Middle frontal gyrus (tissue), 1 donor: ENCODE measurements at regions not wholly inside any gene's neighbourhood (a gene's known extent, or its start where the extent isn't known, plus 50 kb on each side); places are given as distances from the start of the nearest gene placed in this dataset.
"Not testable (repeated sequence)": the region's sequence is repeated elsewhere in the genome, so short reads cannot be mapped to it uniquely, and the experiment has no call there.

Experiments used
- DNase-seq: peaks from one replicate; pipeline ENCODE4 v3.0.0-alpha.2; 2015; ENCODE audit warnings: low spot score; ENCODE audit errors: extremely low spot score

DNA sequence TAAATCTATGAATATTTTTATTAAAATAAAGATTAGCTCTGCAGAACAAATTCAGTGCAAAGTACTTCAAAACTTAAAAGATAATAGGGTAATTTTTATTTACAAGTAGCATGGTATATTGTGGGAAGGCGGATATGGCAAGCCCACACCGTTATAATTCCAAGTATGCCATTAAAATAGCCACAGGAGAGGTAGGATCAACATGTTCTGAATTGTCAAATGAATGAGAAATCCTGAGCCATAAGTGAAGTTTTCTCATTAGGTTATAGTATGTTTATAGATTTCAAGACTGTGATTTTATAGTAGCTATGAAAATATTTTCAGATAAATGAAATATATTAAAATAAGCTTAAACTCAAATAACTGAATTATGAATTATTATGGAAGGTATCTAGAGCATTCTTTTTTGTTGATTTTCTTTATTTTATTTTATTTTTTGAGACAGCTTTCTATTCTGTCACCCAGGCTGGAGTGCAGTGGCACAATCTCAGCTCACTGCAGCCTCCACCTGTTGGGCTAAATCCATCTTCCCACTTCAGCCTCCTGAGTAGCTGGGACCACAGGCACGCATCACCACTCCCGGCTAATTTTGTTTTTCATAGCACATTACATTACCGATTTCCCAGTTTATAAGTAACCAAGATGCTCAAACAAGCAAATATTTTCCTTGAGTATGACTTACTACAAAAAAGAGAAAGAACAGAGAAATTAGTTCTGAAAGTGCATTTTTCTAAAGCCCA is 956.6 kb downstream of the GATA3 start:
- DNase-seq: no peak

DNA sequence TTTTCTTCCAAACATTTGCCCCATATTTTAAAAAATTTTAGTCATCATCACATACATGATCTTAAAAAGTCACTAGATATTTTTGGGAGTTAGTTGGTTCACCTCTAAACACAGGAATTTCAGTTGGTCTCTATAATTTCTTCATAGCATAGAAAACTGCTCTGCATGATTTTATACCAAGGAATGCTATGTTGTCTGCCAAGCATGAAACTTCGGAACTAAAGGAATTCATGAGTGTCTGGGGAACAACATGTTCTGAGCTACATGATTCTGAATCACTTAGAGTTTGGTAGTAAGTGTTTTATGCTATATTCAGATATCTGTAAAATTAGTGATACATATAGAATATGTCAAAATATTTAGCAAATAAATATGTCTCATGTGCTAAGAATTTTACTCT is 957.8 kb downstream of the GATA3 start:
- no peak for DNase-seq

DNA sequence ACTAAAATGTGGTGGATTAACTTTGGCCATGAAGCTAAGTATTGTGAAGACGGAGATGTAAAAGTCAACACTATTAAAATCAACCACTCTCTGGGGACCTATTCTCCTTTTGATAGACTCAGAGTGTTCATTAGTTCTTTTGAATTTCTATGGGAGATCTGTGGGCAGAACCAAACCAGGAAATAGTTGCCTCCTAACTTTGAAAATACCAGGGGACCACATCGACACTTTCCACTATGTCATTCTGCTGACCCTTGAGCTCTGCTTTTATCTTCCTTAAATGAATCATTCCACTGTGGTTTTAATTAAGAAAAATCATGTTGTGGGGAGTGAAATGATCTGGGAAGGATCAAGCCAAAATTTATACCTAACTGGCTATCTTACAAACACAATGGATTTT is 960.5 kb downstream of the GATA3 start:
- DNase-seq: no peak

DNA sequence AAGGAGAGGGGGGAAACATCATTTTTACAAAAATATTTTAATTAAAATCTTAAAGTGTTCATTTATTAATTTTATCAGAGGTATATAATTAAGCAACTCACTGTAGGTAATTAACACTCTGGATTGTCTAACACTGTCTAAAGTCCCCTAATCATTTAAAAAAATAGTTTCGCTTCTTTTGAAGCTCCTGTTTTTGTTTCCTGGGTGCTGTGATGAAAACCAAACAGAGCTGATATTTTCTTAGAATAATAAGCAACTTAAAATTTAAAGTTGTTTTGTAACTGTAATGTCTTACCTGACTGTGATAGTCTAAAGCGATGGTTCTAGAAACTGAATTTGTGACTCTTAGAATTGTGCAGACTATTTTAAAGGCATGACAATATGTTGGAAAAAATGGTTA is 961.0 kb downstream of the GATA3 start:
- DNase-seq: no peak

GRCh38 chr10:9016930-9017329 is 962.4 kb downstream of the GATA3 start:
- DNase-seq: no peak

DNA sequence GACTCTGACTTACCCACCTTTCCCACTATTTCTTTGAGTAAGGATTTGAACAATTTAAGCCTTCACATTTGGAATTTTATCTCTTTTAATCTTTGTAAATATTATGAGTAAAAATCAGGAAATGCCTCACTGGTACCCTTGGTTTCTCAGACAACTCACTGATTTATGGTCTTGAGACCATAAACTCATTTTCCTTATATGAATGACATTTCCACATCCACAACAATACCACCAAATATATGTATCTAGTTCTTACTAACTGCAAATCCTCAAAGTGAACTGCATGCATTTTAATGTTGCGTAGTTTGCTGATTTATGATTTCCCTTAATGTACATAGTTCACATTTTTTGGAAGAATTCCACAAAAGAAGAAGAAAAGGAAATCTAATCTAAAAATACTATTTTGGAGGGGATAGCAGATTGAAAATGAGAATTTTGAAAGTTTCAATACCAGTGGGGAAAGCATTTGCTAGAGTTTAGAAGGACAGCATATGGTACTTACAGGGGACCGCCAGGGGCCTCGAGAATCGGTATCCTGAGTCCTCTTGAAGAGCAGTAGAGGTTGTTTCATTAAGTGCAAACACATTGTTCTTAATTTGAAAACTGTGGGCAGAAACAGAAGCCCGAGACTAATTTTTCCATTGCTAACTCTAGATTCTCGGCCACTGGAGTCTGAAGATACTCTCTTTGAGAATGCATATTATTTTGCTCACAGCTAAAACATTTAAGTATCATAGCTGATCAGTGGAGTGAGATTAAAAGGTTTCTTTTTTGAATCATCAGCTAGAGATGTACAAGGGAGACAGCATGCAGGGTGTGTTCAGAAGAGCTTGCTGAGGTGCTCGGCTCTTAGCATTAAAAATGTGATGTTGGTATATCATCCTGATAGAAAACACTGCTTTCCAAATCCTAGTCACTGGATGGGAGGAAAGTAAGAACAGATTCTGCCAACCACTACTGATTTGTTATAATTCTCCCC is 964.0 kb downstream of the GATA3 start:
- DNase-seq: no peak

DNA sequence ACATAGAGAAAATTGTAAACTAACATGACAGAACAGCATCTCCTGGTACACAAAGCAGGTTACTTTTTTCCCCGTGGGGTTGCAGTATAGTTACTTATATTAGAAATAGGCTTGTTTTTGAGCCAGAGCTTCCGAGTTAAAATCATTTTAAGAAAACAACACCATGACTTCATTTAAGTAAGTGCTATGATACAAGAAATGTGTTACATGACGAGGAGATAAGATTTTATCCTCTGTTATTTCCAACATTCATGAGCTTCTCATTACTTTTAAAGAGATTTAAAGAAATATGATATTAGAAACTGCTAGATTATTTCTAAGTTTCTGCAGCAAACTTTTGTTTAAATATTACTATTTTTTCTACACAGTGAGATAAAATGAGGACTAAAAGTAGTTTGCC is 968.7 kb downstream of the GATA3 start:
- DNase-seq: no peak

DNA sequence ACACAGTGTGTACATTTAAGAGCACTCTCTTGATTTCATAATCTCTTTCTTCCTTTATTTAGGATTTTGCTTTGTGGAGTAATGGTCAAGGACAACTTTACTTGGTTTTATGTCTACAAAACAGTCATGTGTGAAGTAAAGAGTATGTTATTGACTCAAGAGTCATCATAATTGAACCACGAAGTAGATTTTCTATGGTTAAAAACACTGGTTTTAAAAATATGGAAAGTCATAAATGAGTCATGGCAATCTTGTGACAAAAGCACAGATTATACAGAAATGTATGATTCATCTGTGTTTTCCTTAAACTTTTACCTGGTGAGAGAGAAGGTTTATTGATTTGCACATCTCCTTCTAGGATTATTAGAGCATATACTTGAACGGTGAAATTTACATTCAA is 969.7 kb downstream of the GATA3 start:
- DNase-seq: no peak

DNA sequence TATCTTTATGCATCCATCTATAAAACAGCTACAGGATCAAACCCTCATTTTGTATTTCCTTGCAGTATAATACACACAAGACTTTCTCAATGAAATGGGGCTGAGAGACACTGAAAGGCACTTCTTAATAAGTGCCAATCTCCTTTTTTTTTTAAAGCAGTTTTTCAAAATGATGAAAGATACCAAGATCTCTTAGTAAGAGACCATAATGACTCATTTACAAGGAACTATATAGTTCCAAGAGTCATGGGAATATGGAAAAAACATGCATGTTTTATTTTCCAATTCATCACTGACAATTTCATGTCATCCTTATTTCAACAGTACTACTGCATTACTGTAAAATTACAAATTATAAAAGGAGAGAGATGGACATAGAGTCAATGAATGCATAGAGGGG is 973.7 kb downstream of the GATA3 start:
- no peak for DNase-seq

GRCh38 chr10:9035355-9035754 is 980.9 kb downstream of the GATA3 start:
- DNase-seq: no peak

DNA sequence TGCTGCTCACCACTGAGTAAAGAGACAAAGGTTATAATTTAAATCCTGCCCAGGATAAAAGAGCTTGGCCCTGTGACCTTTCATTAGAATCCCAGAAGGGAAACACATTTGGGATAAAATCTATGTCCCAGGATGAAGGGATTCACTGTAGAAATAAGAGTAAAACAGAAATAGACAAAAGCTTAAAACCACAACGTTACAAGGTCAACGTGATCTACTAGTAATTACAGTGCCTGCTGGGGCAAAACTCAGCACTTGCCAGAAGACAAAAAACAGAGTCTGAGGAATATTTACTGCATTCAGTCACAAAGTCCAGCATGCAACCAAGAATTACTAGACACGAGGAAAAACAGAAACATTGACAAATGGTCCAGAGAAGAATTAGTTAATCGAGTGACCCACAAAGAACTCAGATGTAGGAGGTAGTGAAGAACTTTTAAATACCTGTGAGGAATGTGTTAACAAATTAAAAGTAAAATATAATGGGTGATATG is 982.3 kb downstream of the GATA3 start:
- DNase-seq: no peak

DNA sequence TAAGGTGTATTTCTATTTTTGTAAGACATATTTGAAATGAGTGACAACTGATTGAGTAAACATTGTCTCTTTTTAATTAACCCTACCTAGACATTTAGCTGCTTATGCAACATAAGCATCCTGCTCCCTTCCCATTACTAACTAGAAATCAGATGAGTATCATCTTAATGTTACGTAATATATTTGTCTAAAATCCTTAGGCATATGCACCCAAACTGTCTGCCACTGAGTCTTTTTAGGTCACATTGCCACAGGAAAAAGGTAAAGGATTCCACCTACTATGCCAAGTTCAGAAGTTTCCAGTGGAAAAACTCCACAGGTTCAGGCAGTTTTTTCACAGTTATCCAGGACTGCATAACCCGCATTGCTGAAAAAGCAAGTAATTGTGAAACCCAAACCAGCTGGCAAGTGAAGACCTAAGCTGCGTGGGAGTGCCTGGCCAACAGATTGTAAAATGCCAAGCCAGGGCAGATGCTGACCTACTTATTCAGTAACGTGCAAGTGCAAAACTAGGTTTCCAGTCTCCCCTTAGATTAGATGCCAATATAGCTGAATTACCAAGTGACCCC is 983.7 kb downstream of the GATA3 start:
- DNase-seq: no peak

GRCh38 chr10:9043466-9043865 is 989.0 kb downstream of the GATA3 start:
- DNase-seq: no peak

DNA sequence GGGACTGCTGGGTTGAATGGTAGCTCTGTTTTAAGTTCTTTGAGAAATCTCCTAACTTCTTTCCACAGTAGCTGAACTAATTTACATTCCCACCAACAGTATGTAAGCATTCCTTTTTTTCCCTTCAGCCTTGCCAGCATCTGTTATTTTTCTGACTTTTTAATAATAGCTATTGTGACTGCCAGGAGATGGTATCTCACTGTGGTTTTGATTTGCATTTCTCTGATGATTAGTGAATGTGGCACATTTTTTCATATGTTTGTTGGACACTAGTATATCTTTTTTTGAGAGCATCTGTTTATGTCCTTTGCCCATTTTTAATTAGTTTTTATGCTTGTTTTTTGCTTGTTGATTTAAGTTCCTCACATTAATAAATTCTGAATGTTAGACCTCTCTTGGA is 990.8 kb downstream of the GATA3 start:
- no peak for DNase-seq

DNA sequence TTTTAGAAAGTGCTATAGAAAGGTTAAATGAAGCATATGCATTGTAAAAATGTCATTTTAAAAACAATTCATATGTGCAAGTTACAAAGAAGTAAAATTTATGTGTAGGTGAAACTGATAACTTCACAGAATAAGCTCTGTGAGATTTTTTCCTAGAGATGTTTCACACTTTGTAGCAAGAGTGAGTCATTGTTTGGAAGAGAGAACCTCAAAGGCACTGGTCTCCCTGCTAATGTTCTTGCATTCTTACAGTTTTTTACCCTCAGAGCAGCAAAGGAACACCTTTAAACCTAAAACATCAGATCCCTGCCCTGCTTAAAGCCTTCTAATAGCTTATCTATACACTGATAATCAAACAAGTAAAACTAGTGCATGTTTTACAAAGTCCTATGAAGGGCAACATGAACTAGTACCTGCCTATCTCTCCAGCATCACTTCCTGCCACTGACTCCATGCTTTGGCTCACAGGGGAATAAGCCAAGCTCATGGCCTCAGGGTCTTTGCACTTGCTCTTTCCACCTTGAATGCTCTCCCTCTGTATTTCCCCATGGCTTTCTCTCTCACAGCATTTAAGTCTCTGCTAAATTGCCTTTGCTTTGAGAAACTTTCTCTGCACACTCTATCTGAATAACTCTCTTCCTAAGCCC is 997.0 kb downstream of the GATA3 start:
- no peak for DNase-seq

DNA sequence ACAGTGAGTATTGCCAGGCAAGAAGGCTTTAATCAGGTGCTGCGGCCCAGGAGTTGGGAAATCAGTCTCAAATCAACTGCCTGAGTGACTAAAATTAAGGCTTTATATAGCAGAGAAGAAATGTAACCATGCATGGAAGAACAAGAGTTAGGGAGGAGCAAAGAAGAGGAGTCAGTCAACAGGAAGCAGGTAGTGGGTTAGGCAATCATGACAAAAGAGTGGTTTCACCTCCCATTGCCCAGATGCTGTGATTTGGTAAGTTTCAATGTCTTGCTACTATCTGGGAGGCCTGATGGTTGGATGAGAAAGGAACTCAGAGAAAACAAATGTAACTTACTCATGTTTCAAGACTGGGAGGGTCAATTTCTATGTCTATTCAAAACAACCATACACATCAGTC is 998.3 kb downstream of the GATA3 start:
- DNase-seq: no peak

- DNase-seq: no peak
These were observed 1002.0 kb downstream of the GATA3 start for GRCh38 chr10:9056521-9056920.

DNA sequence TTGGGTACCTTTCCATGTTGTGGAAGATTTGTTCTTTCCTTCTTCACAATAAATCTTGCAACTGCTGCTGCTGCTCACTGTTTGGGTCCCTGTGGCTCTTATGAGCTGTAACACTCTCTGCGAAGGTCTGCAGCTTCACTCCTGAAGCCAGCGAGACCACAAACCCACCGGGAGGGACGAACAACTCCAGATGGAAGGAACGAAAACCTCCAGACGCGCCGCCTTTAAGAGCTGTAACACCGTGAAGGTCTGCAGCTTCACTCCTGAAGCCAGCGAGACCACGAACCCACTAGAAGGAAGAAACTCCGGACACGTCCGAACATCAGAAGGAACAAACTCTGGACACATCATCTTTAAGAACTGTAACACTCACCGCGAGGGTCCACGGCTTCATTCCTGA is 1002.8 kb downstream of the GATA3 start:
- DNase-seq: not testable (repeated sequence)

DNA sequence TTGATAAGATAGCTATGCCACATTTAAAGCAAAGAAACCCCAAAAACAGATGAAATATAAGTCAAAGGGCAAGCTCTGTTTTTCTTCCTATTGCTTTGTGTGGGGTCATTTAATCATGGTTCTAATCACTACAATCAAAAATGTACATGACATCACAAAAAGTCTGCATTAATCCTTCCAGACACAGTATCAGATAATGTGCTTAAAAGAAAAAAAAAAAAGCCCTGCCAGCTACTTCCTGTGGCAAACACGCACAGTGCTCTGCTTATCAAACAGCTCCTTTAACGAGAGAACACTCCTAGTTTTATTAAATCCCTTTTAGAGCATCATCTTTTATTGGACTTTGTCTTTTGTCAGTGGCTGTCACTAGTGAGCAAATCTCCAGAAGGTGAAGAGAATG is 1005.8 kb downstream of the GATA3 start:
- DNase-seq: no peak

- no peak for DNase-seq
These were observed 1007.4 kb downstream of the GATA3 start for GRCh38 chr10:9061871-9062270.

DNA sequence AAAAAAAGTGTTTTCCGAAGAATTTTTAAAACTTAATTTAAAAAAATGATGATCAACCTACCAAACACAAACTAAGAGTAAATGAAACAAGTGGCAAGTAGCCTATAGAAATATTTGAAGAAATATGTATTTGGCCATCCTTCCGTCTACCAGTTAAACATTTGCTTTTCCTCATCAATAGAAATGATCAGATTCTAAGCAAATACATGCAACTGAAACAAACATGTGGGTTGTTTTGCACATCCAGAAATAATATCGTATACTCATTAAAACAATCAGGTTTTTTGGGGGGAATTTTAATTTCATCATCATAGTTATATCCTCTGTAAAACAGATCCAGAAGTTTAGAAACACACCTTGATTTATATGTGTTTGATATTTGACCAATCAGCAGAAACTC is 1011.7 kb downstream of the GATA3 start:
- no peak for DNase-seq

GRCh38 chr10:9068003-9068402 is 1013.5 kb downstream of the GATA3 start:
- DNase-seq: no peak
